ENCODE measurements at regions not wholly inside any gene's neighbourhood (a gene's known extent, or its start where the extent isn't known, plus 50 kb on each side); places are given as distances from the start of the nearest gene placed in this dataset.

DNA sequence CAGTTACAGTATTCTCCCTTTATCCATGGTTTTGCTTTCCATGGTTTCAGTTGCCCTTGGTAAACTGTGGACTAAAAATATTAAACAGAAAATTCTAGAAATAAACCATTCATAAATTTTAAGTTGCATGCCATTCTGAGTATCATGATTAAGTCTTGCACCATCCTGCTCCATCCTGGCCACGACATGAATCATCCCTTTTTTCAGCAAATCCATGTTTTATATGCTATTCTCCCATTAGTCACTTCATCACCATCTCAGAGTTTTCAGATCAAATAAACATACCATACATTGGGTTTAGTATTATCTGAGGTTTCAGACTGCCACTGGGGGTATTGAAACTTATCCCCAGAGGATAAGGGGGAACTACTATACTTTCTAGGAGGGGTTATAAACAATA, 234.4 kb upstream of the ATP10B start:
- TF ChIP-seq, protein P1, sequence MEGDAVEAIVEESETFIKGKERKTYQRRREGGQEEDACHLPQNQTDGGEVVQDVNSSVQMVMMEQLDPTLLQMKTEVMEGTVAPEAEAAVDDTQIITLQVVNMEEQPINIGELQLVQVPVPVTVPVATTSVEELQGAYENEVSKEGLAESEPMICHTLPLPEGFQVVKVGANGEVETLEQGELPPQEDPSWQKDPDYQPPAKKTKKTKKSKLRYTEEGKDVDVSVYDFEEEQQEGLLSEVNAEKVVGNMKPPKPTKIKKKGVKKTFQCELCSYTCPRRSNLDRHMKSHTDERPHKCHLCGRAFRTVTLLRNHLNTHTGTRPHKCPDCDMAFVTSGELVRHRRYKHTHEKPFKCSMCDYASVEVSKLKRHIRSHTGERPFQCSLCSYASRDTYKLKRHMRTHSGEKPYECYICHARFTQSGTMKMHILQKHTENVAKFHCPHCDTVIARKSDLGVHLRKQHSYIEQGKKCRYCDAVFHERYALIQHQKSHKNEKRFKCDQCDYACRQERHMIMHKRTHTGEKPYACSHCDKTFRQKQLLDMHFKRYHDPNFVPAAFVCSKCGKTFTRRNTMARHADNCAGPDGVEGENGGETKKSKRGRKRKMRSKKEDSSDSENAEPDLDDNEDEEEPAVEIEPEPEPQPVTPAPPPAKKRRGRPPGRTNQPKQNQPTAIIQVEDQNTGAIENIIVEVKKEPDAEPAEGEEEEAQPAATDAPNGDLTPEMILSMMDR (IDR thresholded peaks at IDR 0.05; ENCODE audit: extremely low read depth, insufficient read depth, missing control alignments), result no peak
- in situ Hi-C loops (cut with MboI; ENCODE audit: low pct_unique_long_range_greater_than_20kb, low sequenced_read_pairs, unreplicated experiment), result no loop called here
- no peak for DNase-seq (ENCODE audit: low spot score)

DNA sequence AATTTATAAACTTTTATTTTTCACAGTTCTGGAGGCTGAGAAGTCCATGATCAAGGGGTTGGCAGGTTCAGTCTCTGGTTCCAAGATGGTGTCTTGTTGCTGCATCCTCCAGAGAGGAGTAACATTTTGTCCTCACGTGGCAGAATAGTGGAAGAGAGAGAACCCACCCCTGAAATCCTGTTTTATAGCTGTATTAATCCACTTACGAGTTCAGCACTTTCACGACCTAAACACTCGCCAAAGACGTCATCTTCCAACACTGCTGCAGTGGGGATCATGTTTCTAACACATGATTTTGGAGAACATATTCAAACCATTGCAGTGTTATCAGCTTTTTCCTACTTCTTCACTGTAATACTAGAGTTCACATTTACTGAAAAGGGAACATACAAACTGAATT, 233.0 kb upstream of the ATP10B start:
- no peak for DNase-seq (ENCODE audit: low spot score)
- TF ChIP-seq, protein P1 (IDR thresholded peaks at IDR 0.05; ENCODE audit: extremely low read depth, insufficient read depth, missing control alignments), result no peak
- in situ Hi-C loops (cut with MboI; ENCODE audit: low pct_unique_long_range_greater_than_20kb, low sequenced_read_pairs, unreplicated experiment), result no loop called here

DNA sequence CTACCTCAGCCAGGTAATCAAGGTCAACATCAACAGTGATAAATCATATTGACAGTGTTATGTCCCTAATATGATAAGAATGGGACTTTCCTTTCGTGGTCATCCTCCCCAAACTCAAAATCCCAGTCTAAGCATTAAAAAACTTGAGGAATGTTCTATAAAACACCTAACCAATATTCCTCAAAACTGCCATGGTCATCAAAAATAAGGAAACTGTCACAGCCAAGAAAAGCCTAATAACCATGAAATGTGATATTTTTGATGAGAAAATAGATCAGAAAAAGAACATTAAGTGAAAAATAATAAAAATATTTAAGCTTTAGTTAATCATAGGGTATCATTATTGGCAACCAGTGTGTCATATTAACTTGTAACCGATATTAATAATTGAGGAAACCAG, 232.1 kb upstream of the ATP10B start:
- in situ Hi-C loops (cut with MboI; ENCODE audit: low pct_unique_long_range_greater_than_20kb, low sequenced_read_pairs, unreplicated experiment), result no loop called here
- TF ChIP-seq, protein P1 (IDR thresholded peaks at IDR 0.05; ENCODE audit: extremely low read depth, insufficient read depth, missing control alignments), result no peak
- no peak for DNase-seq (ENCODE audit: low spot score)

GRCh38 chr5:161078793-161079192, 226.8 kb upstream of the ATP10B start:
- in situ Hi-C loops (cut with MboI; ENCODE audit: low pct_unique_long_range_greater_than_20kb, low sequenced_read_pairs, unreplicated experiment), result no loop called here
- no peak for DNase-seq (ENCODE audit: low spot score)
- TF ChIP-seq, protein P1 (IDR thresholded peaks at IDR 0.05; ENCODE audit: extremely low read depth, insufficient read depth, missing control alignments), result no peak

GRCh38 chr5:161077936-161078545, 226.0 kb upstream of the ATP10B start:
- in situ Hi-C loops (cut with MboI; ENCODE audit: low pct_unique_long_range_greater_than_20kb, low sequenced_read_pairs, unreplicated experiment), result no loop called here
- TF ChIP-seq, protein P1 (IDR thresholded peaks at IDR 0.05; ENCODE audit: extremely low read depth, insufficient read depth, missing control alignments), result no peak
- no peak for DNase-seq (ENCODE audit: low spot score)

- in situ Hi-C loops (cut with MboI; ENCODE audit: low pct_unique_long_range_greater_than_20kb, low sequenced_read_pairs, unreplicated experiment), result no loop called here
- DNase-seq (ENCODE audit: low spot score), result no peak
Observed at GRCh38 chr5:161077496-161077895, 225.5 kb upstream of the ATP10B start.

More at GRCh38 chr5:161077496-161077895, 225.5 kb upstream of the ATP10B start:
- TF ChIP-seq, protein P1 (IDR thresholded peaks at IDR 0.05; ENCODE audit: extremely low read depth, insufficient read depth, missing control alignments), result no peak

Data from GM13977 (cell line).